GM12891 (cell line): ENCODE measurements at regions not wholly inside any gene's neighbourhood (a gene's known extent, or its start where the extent isn't known, plus 50 kb on each side); places are given as distances from the start of the nearest gene placed in this dataset.
"Not testable (repeated sequence)": the region's sequence is repeated elsewhere in the genome, so short reads cannot be mapped to it uniquely, and the experiment has no call there.

Experiments used
- DNase-seq: peaks from one replicate; pipeline ENCODE4 v3.0.0; 2011; ENCODE audit warnings: low spot score; ENCODE audit not compliant: insufficient read length
- FAIRE-seq: peaks from 2 replicates; lab custom pipeline; 2011; peaks lifted over from hg19 to GRCh38; lab: Jason Lieb, UNC
- PAX5 ChIP-seq: IDR thresholded peaks from 2 replicates; pipeline ENCODE4 v1.6.1; 2011; ENCODE audit warnings: low read length, moderate library complexity, mild to moderate bottlenecking; ENCODE audit not compliant: insufficient read depth, severe bottlenecking
- POLR2A ChIP-seq: IDR thresholded peaks from 2 replicates; pipeline ENCODE4 v1.6.1; 2011; ENCODE audit warnings: low read depth, low read length, control low read depth
- POLR2AphosphoS5 ChIP-seq: IDR thresholded peaks from 2 replicates; pipeline ENCODE4 v1.6.1; 2011; ENCODE audit warnings: low read depth, low read length, control low read depth
- POU2F2 ChIP-seq: IDR thresholded peaks from 2 replicates; pipeline ENCODE4 v1.6.1; 2011; ENCODE audit warnings: low read depth, mild to moderate bottlenecking, control low read depth, low read length, moderate library complexity
- SPI1 ChIP-seq: IDR thresholded peaks from 2 replicates; pipeline ENCODE4 v1.6.1; 2011; ENCODE audit warnings: low read depth, low read length, control low read depth
- TAF1 ChIP-seq: IDR thresholded peaks from 2 replicates; pipeline ENCODE4 v1.6.1; 2011; ENCODE audit warnings: low read depth, low read length, control low read depth

DNA sequence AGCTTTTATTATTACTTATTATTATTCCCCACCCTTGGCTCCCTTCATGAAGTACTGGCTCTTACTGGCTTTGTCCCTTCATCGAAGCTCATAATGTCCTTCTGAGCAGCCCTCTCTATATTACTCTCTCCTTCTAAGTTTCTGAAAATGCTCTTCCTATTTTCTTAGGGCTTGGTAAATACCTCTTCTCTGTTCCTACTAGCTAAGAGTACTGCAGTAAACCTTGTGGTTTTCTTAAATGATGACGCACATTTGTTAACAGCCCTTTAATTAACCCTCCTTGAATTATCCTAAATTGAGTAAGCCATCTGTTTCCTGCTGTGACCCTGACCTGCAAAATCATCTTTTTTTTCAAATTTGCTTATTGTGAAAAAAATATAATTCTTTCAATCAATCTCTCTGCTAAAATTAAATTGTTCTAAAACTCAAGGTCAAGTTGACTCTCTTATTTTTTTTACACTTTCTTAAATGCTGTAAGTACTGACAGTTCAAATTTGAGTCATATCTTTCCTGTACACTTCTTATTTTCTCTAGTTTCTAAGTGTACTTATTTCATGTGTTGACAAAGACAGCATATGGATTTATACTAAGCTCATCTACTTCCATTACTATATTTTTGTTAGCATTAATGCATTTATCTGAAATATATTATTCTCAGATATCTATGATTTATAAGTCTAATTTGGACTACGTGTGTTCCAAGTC, 148.9 kb downstream of the ADAM29 start:
- no peak for DNase-seq
- no peak for TF ChIP-seq SPI1
- TF ChIP-seq POLR2A, result no peak
- no peak for FAIRE-seq

DNA sequence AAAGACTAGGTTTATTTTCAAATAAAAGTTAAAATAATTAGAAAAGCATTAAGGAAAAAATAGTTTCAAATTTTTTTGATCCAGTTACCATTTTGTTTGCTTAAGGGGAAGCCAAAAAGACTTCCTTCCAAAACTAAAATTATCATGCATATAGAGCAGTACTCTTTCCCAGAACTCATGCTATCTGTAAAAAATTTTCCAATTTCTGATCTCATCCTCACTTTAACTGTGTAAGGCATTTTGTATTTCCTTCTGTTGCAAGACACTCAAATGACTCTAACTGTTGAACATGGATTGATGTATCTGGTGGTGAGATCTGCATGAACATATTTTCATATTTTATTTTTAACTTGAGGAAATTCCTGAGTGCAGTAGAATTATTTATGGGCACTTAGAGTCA, 150.1 kb downstream of the ADAM29 start:
- no peak for DNase-seq
- FAIRE-seq, result no peak
- TF ChIP-seq POLR2A (no peak), TAF1 (no peak), PAX5 (no peak), SPI1 (no peak), POU2F2 (no peak), POLR2AphosphoS5 (no peak)

DNA sequence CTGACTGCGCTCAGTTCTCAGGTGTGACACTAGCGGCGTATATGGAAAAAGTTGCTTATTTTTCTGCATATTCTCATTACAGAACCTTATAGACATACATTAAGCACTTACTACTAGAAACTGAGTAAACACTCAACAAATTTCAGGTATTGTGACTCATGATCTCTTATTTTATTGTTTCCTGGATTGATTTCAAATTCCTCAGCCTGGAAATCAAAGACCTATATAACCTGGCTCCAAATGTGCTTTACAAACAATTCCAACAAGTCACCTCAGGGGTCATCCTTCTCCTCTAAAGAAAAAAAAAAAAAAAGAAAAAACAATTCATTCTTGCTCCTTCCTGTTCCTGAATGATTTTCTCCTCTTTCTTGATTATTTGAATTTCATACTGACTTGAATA, 152.3 kb downstream of the ADAM29 start:
- no peak for FAIRE-seq
- no peak for DNase-seq
- TF ChIP-seq PAX5, result no peak
- no peak for TF ChIP-seq TAF1
- no peak for TF ChIP-seq POU2F2
- TF ChIP-seq POLR2A, result no peak
- TF ChIP-seq POLR2AphosphoS5, result no peak
- no peak for TF ChIP-seq SPI1

DNA sequence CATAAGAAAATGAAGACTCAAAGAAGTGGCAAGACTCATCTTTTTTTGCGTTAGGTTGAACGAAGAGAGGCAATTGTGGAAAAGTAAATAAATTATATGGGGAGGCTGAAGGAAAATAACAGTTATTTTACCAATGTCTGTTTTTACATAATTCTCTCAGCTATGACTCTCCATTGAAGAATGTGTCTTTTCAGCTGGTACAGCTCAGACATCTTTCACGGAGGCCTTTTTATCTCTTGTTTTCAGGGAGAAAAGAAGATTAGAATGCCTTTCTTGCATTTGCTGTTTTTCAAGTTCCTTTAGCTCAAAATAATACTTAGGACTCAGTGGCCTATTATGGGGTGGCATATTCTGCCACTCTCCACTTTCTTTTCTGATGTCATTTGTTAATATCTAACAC, 153.0 kb downstream of the ADAM29 start:
- TF ChIP-seq TAF1, result no peak
- no peak for TF ChIP-seq SPI1
- TF ChIP-seq POLR2AphosphoS5, result no peak
- no peak for TF ChIP-seq PAX5
- no peak for TF ChIP-seq POU2F2
- no peak for TF ChIP-seq POLR2A
- DNase-seq, result no peak

DNA sequence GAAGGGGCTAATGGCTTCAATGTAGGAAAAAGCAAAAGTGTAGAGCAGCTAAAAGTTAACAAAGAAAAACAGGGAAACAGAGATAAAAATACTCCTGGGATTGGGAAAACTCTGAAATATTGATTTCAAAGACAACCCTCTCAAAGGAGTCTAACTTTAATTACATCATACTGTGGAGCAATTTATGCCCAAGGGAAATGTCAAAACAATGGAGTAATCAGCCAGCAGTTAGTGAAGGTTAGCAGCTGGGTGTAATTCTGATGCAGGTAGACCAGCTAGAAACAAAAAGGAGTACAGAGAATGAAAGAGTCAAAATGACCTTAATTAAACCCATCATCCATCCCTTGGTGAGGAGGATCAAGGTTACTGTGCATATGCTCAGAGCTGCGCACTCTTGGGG, 169.0 kb downstream of the ADAM29 start:
- no peak for DNase-seq
- FAIRE-seq, result no peak
- TF ChIP-seq POLR2AphosphoS5, result no peak
- no peak for TF ChIP-seq PAX5
- no peak for TF ChIP-seq SPI1
- no peak for TF ChIP-seq POU2F2
- no peak for TF ChIP-seq TAF1
- TF ChIP-seq POLR2A, result no peak

More for the DNA sequence above, 153.0 kb downstream of the ADAM29 start:
- FAIRE-seq, result no peak

DNA sequence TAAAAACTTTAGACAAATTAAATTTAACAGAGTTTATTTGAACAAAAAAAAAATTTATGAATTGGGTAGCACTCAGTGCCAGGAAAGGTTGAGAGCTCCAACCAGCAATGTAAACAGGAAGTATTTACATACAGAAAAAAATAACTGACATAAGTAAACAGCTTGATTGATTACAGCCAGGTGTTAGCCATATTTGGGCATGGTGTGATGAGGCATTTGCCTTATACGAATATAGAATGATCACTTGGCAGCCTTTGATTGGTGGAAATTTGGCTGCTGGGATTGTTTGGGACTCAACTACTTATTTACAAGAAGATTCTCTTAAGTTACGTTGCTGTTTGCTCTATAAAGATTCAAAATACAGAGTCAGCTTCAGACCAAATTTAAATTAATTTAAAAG, 172.0 kb downstream of the ADAM29 start:
- TF ChIP-seq SPI1, result no peak
- no peak for TF ChIP-seq PAX5
- no peak for TF ChIP-seq POU2F2
- TF ChIP-seq POLR2A, result no peak
- no peak for TF ChIP-seq TAF1
- TF ChIP-seq POLR2AphosphoS5, result no peak
- no peak for DNase-seq
- no peak for FAIRE-seq

DNA sequence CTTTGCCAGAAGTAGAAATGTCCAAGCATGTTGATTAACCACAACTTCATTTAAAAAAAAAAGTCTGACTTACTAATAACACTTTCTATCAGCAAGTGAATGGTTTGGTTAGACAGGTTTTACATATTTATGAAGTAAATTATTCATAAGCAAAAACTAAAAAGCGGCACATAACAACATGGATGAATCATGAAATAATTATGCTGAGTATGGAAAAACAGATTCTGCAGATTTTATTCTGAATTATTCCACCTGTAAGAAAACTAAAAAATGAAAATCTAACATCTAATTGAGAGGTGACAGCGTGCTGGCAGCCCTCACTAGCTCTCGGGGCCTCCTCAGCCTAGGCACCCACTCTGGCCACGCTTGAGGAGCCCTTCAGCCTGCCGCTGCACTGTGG, 173.5 kb downstream of the ADAM29 start:
- DNase-seq, result no peak
- FAIRE-seq, result no peak
- TF ChIP-seq PAX5 (no peak), POU2F2 (no peak), POLR2A (no peak), TAF1 (no peak), POLR2AphosphoS5 (no peak), SPI1 (no peak)

DNA sequence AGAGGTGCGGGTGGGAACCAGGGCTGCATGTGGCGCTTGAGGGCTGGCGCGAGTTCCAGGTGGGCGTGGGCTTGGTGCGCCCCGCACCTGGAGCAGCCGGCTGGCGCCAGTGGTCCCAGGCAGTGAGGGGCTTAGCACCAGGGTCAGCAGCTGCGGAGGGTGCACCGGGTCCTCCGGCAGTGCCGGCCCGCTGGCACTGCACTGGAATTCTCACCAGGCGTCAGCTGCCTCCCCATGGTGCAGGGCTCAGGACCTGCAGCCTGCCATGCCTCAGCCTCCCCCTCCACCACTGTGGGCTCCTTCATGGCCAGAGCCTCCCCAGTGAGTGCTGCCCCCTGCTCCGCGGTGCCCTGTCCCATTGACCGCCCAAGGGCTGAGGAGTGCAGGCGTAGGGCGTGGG, 174.0 kb downstream of the ADAM29 start:
- DNase-seq (no peak), FAIRE-seq (no peak)
- TF ChIP-seq SPI1 (no peak), POLR2A (no peak), PAX5 (no peak), TAF1 (no peak), POLR2AphosphoS5 (no peak), POU2F2 (no peak)

DNA sequence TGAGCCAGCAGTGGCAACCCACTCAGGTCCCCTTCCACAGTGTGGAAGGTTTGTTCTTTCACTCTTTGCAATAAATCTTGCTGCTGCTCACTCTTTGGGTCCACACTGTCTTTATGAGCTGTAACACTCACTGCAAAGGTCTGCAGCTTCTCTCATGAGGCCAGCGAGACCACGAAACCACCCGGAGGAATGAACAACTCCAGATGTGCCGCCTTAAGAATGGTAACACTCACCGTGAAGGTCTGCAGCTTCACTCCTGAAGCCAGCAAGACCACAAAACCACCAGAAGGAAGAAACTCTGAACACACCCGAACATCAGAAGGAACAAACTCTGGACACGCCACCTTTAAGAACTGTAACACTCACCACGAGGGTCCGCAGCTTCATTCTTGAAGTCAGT, 174.9 kb downstream of the ADAM29 start:
- not testable (repeated sequence) for DNase-seq, FAIRE-seq

DNA sequence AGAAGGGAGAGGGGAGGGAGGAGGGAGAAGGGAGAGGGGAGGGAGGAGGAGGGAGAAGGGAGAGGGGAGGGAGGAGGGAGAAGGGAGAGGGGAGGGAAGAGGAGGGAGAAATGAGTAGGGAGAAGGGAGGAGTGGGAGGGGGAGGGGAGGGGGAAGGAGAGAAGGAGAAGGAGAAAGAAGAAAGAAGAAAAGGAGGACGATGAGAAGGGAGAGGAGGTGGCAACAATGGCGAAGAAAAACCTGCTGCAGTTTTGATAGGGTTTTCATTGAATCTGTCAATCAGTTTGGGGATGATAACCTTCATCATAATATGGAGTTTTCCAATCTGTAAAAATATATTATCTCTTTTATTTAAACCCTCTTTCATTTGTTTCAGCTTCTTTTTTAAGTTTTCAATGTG, 185.2 kb downstream of the ADAM29 start:
- no peak for DNase-seq
- TF ChIP-seq POU2F2, result no peak
- TF ChIP-seq POLR2A, result no peak
- TF ChIP-seq POLR2AphosphoS5, result no peak
- no peak for TF ChIP-seq TAF1
- TF ChIP-seq PAX5, result no peak
- TF ChIP-seq SPI1, result no peak
- FAIRE-seq, result no peak
